T-cell (primary cell): ENCODE measurements at regions not wholly inside any gene's neighbourhood (a gene's known extent, or its start where the extent isn't known, plus 50 kb on each side); places are given as distances from the start of the nearest gene placed in this dataset.

Experiments
- ATAC-seq, 4 experiments: fragments of 200-7000 bp in 3 of 4; fragments of 150-1000 bp in 1 of 4; cut with Tn5 transposase; replicated peaks in 1 of 4; 1 replicate in 3 of 4; 2 replicates in 1 of 4; pipeline ENCODE4 v1.10.0; 2021; ENCODE audit warnings: moderate library complexity in 3 of 4, mild to moderate bottlenecking in 2 of 4, moderate number of reproducible peaks in 1 of 4
- CTCF ChIA-PET, 2 donors: fragments of 300-600 bp; sonication (Branson Sonifier 250); formaldehyde crosslinking; loops; one replicate each; lab custom pipeline; 2022; ENCODE audit warnings: antibody characterized with exemption in 2 of 2; lab: Charles Lee
- POLR2A ChIA-PET, 2 donors: fragments of 300-600 bp; sonication (Branson Sonifier 250); formaldehyde crosslinking; loops; one replicate each; lab custom pipeline; 2022; ENCODE audit warnings: antibody characterized with exemption in 2 of 2; lab: Charles Lee
- DNase-seq, 35 experiments: peaks; one replicate each; pipeline versions ENCODE4 v3.0.0 to v3.0.0-alpha.2; 2013 to 2023
- H3K27ac ChIP-seq: one replicate; pipeline ENCODE4 v1.5.1; 2013; ENCODE audit warnings: low read length
- H3K27me3 ChIP-seq, 2 experiments: replicated peaks in 1 of 2; 1 replicate in 1 of 2; 2 replicates in 1 of 2; pipeline versions ENCODE4 v1.6.1 to v1.7.0; 2013; ENCODE audit warnings: low read length in 1 of 2, mixed read lengths in 1 of 2; ENCODE audit not compliant: control insufficient read depth in 2 of 2, insufficient read depth in 2 of 2; ENCODE audit errors: extremely low read depth in 1 of 2
- H3K36me3 ChIP-seq, 2 donors: 1 replicate in 1 of 2; 2 replicates in 1 of 2; pipeline versions ENCODE4 v1.6.1 to v1.7.0; 2013; ENCODE audit warnings: low read length in 1 of 2; ENCODE audit not compliant: control insufficient read depth in 2 of 2, insufficient read depth in 1 of 2; ENCODE audit errors: extremely low read depth in 1 of 2
- H3K4me1 ChIP-seq, 2 experiments: 1 replicate in 1 of 2; 2 replicates in 1 of 2; pipeline versions ENCODE4 v1.6.1 to v1.7.0; 2013; ENCODE audit warnings: low read length in 2 of 2, mixed read lengths in 1 of 2; ENCODE audit not compliant: insufficient read depth in 2 of 2, control insufficient read depth in 1 of 2; ENCODE audit errors: extremely low read depth in 1 of 2
- H3K4me3 ChIP-seq, 2 donors: 1 replicate in 1 of 2; 2 replicates in 1 of 2; pipeline versions ENCODE4 v1.5.1 to v1.7.0; 2013; ENCODE audit warnings: mild to moderate bottlenecking in 2 of 2, low read length in 1 of 2, moderate library complexity in 1 of 2; ENCODE audit not compliant: control insufficient read depth in 1 of 2; ENCODE audit errors: extremely low read depth in 1 of 2
- H3K9me3 ChIP-seq: 2 replicates; pipeline ENCODE4 v1.7.0; 2013
- H3K27ac Mint-ChIP-seq, 2 donors: one replicate each; pipeline ENCODE4 v1.8.0; 2020 to 2021; ENCODE audit warnings: mild to moderate bottlenecking in 2 of 2, mixed read lengths in 2 of 2
- H3K27me3 Mint-ChIP-seq, 2 donors: one replicate each; pipeline ENCODE4 v1.8.0; 2021 to 2022; ENCODE audit warnings: mixed read lengths in 2 of 2
- H3K36me3 Mint-ChIP-seq: one replicate; pipeline ENCODE4 v1.8.0; 2021; ENCODE audit warnings: mixed read lengths
- H3K4me1 Mint-ChIP-seq, 3 donors: one replicate each; pipeline ENCODE4 v1.8.0; 2020 to 2022; ENCODE audit warnings: mixed read lengths in 3 of 3, mild to moderate bottlenecking in 1 of 3
- H3K4me3 Mint-ChIP-seq, 3 donors: one replicate each; pipeline ENCODE4 v1.8.0; 2020 to 2022; ENCODE audit warnings: mild to moderate bottlenecking in 3 of 3, mixed read lengths in 3 of 3, moderate library complexity in 3 of 3
- H3K9me3 Mint-ChIP-seq, 3 donors: one replicate each; pipeline ENCODE4 v1.8.0; 2020 to 2022; ENCODE audit warnings: mixed read lengths in 3 of 3
- WGBS: methylation state at CpG from one replicate; pipeline ENCODE4 v1.1.5; 2013; ENCODE audit warnings: missing lambda C conversion rate; ENCODE audit not compliant: insufficient coverage; 5-methylcytosine and 5-hydroxymethylcytosine counted together

GRCh38 chr3:5553203-5553602 lies 365.7 kb downstream of the EDEM1 start:
- WGBS, result 90% methylated on average over 1 of the region's 8 CpGs
- DNase-seq, result no peak

DNA sequence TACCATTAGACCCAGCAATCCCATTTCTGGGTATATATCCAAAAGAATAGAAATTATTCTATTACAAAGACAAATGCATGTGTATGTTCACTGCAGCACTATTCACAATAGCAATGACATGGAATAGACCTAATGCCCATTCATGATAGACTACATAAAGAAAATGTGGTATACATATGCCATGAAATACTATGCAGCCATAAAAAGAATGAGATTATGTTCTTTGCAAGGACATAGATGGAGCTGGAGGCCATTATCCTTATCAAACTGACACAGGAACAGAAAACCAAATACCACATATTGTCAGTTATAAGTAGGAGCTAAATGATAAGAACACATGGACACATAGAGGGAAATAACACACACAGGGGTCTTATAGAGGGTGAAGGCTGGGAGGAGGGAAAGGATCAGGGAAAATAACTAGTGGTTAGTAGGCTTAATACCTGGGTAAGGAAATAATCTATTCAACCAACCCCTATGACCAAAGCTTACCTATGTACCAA lies 366.8 kb downstream of the EDEM1 start:
- POLR2A ChIA-PET, result interaction anchor here in 1 of 2 donors (0.7 kb wide), 1 partner anchor 11 kb away, joined by 4 read pairs; no protein-coding TSS in a partner anchor
- CTCF ChIA-PET, result no interaction called here
- DNase-seq (no peak), ATAC-seq (no peak)
- Mint-ChIP-seq H3K4me3 (no peak overlapping the region), H3K27me3 (peaks cover 0 to 7% of the 10 kb centered on the region in 2 donors), H3K4me1 (no peaks in the 10 kb centered on the region), H3K27ac (no peak overlapping the region), H3K9me3 (peaks cover 0 to 8% (median 0%) of the 10 kb centered on the region in 3 donors), H3K36me3 (no peaks in the 10 kb centered on the region)
- Histone ChIP-seq H3K27me3 (no peaks in the 10 kb centered on the region), H3K9me3 (no peaks in the 10 kb centered on the region), H3K36me3 (no peaks in the 10 kb centered on the region), H3K4me1 (no peaks in the 10 kb centered on the region), H3K27ac (no peak overlapping the region), H3K4me3 (no peak overlapping the region)

More at GRCh38 chr3:5553203-5553602, 365.7 kb downstream of the EDEM1 start:
- Histone ChIP-seq H3K4me3 (no peak overlapping the region), H3K36me3 (no peaks in the 10 kb centered on the region), H3K27me3 (no peaks in the 10 kb centered on the region), H3K9me3 (no peaks in the 10 kb centered on the region), H3K27ac (no peak overlapping the region), H3K4me1 (no peaks in the 10 kb centered on the region)
- CTCF ChIA-PET, result no interaction called here
- no peak for ATAC-seq
- no peaks in the 10 kb centered on the region for H3K36me3 Mint-ChIP-seq
- H3K27ac Mint-ChIP-seq, result no peak overlapping the region
- peaks cover 0 to 9% of the 10 kb centered on the region in 2 donors for H3K27me3 Mint-ChIP-seq
- POLR2A ChIA-PET, result no interaction called here
- no peaks in the 10 kb centered on the region for H3K4me1 Mint-ChIP-seq
- peaks cover 0 to 10% (median 6%) of the 10 kb centered on the region in 3 donors for H3K9me3 Mint-ChIP-seq
- no peak overlapping the region for H3K4me3 Mint-ChIP-seq

GRCh38 chr3:5560199-5560598 lies 372.7 kb downstream of the EDEM1 start:
- no peaks in the 10 kb centered on the region for H3K36me3 Mint-ChIP-seq
- no peak overlapping the region for H3K27ac Mint-ChIP-seq

DNA sequence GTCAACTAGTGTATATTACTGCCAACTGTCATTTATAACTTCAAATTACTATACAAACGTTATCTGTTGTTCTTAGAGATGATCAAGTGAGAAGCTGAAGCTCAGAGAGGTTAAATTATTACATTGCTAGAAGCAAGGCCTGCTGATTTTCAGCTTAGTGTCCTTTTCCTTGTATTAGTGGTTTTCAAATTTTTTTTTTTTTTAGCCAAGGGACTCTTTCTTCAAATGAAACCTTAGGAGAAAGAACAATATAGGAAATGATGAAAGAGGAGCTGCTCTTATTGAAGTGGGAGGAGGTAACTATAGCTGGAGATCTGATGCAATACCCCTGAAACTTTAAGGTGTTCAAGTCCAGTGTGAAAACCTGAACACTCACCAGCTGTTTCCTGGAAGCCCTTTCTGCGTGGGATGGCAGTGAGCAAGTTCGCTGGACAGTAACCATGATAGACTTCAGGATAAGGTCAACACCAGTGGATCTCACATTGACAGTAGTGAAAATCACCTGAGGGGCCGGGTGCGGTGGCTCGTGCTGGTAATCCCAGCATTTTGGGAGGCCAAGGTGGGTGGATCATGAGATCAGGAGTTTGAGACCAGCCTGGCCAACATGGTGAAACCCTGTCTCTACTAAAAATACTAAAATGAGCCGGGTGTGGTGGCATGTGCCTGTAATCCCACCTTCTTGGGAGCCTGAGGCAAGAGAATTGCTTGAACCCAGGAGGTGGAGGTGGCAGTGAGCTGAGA lies 376.2 kb downstream of the EDEM1 start:
- H3K4me3 ChIP-seq, result no peak overlapping the region
- Mint-ChIP-seq H3K36me3 (no peaks in the 10 kb centered on the region), H3K9me3 (peaks cover 0 to 8% (median 4%) of the 10 kb centered on the region in 3 donors), H3K27me3 (peaks cover 2 to 16% of the 10 kb centered on the region in 2 donors), H3K4me3 (no peak overlapping the region), H3K4me1 (no peaks in the 10 kb centered on the region), H3K27ac (no peak overlapping the region)
- ChIA-PET CTCF (no interaction called here), POLR2A (interaction anchor here in 1 of 2 donors (0.7 kb wide), 1 partner anchor 1665 kb away, joined by 5 read pairs; no protein-coding TSS in a partner anchor)
- no peaks in the 10 kb centered on the region for H3K36me3 ChIP-seq
- H3K4me1 ChIP-seq, result no peaks in the 10 kb centered on the region
- DNase-seq (no peak), ATAC-seq (no peak)
- H3K27me3 ChIP-seq, result no peaks in the 10 kb centered on the region
- no peaks in the 10 kb centered on the region for H3K9me3 ChIP-seq
- 57% methylated on average over 2 of the region's 7 CpGs for WGBS
- no peak overlapping the region for H3K27ac ChIP-seq

More at GRCh38 chr3:5560199-5560598, 372.7 kb downstream of the EDEM1 start:
- CTCF ChIA-PET, result no interaction called here
- no peaks in the 10 kb centered on the region for H3K4me1 Mint-ChIP-seq
- H3K27me3 Mint-ChIP-seq, result peaks cover 2 to 10% of the 10 kb centered on the region in 2 donors
- Histone ChIP-seq H3K27me3 (no peaks in the 10 kb centered on the region), H3K4me1 (no peaks in the 10 kb centered on the region), H3K36me3 (no peaks in the 10 kb centered on the region), H3K9me3 (no peaks in the 10 kb centered on the region), H3K4me3 (no peak overlapping the region), H3K27ac (no peak overlapping the region)
- DNase-seq, result no peak
- no peak for ATAC-seq
- WGBS, result no CpG with 5 or more reads among the region's 1 CpG
- peaks cover 0 to 8% (median 0%) of the 10 kb centered on the region in 3 donors for H3K9me3 Mint-ChIP-seq
- no peak overlapping the region for H3K4me3 Mint-ChIP-seq
- POLR2A ChIA-PET, result no interaction called here

DNA sequence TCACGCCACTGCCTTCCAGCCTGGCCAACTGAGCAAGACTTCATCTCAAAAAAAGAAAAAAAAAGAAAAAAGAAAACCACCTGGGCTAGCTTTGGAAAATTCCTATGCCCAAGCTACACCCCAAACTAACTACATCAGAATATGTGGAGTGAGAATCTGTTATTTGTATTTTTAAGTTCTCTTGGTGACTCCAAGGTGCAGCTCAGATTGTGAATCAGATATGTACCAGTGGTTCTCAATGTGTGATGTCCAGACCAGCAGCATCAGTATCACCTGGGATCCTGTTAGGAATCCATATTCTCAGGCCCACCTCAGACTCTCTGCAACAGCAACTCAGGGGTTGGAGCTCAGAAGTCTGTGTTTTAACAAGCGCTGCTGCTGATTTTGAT lies 376.8 kb downstream of the EDEM1 start:
- Histone ChIP-seq H3K4me3 (no peak overlapping the region), H3K36me3 (no peaks in the 10 kb centered on the region), H3K9me3 (no peaks in the 10 kb centered on the region), H3K4me1 (no peaks in the 10 kb centered on the region), H3K27me3 (no peaks in the 10 kb centered on the region), H3K27ac (no peak overlapping the region)
- no peaks in the 10 kb centered on the region for H3K36me3 Mint-ChIP-seq
- DNase-seq, result no peak
- H3K27me3 Mint-ChIP-seq, result peaks cover 2 to 16% of the 10 kb centered on the region in 2 donors
- CTCF ChIA-PET, result interaction anchor here in 1 of 2 donors (0.6 kb wide), 1 partner anchor 415 kb away, joined by 3 read pairs; no protein-coding TSS in a partner anchor
- no peaks in the 10 kb centered on the region for H3K4me1 Mint-ChIP-seq
- ATAC-seq, result no peak
- peaks cover 0 to 8% (median 4%) of the 10 kb centered on the region in 3 donors for H3K9me3 Mint-ChIP-seq
- POLR2A ChIA-PET, result interaction anchor here in 1 of 2 donors (0.7 kb wide), 1 partner anchor 1666 kb away, joined by 5 read pairs; no protein-coding TSS in a partner anchor
- H3K4me3 Mint-ChIP-seq, result no peak overlapping the region
- H3K27ac Mint-ChIP-seq, result no peak overlapping the region
- WGBS, result 100% methylated on average over 1 of the region's 2 CpGs

DNA sequence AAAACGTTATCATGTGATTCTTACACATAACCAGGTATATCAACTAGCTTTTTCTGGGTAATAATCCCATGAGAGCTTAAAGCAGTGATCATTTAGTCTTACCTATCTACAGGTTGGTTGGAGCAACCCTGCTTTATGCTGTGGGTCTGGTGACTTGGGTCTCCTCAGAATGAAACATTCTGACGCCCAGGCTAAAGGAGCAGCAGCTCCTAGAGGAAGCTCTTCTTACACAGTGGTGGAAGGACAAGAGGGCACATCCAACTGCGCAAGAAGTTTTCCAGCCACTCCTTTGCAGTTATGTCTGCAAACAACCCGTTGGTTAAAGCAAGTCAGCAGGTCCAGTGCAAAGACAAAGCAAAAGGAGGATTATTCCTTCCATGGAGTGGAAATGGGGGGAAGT lies 377.5 kb downstream of the EDEM1 start:
- Mint-ChIP-seq H3K27me3 (peaks cover 2 to 16% of the 10 kb centered on the region in 2 donors), H3K36me3 (no peaks in the 10 kb centered on the region), H3K4me3 (no peak overlapping the region), H3K27ac (no peak overlapping the region), H3K9me3 (peaks cover 0 to 8% (median 4%) of the 10 kb centered on the region in 3 donors), H3K4me1 (no peaks in the 10 kb centered on the region)
- DNase-seq, result no peak
- Histone ChIP-seq H3K9me3 (no peaks in the 10 kb centered on the region), H3K36me3 (no peaks in the 10 kb centered on the region), H3K27me3 (no peaks in the 10 kb centered on the region), H3K27ac (no peak overlapping the region), H3K4me3 (no peak overlapping the region), H3K4me1 (no peaks in the 10 kb centered on the region)
- ChIA-PET POLR2A (interaction anchor here in 1 of 2 donors (0.6 kb wide), 1 partner anchor 11 kb away, joined by 4 read pairs; no protein-coding TSS in a partner anchor), CTCF (interaction anchor here in 1 of 2 donors (0.6 kb wide), 1 partner anchor 415 kb away, joined by 3 read pairs; no protein-coding TSS in a partner anchor)
- no peak for ATAC-seq
- no CpG with 5 or more reads among the region's 4 CpGs for WGBS
